Liver (tissue), 8 donors: ENCODE measurements at regions not wholly inside any gene's neighbourhood (a gene's known extent, or its start where the extent isn't known, plus 50 kb on each side); places are given as distances from the start of the nearest gene placed in this dataset.

ENCODE experiments used
- DNase-seq: peaks from one replicate; pipeline ENCODE4 v3.0.0-alpha.2; 2017; ENCODE audit warnings: low spot score
- H3K27ac ChIP-seq, 2 donors: one replicate each; pipeline ENCODE4 v1.7.0; 2013; ENCODE audit warnings: inconsistent platforms in 2 of 2, low read length in 2 of 2, control low read depth in 1 of 2, low read depth in 1 of 2, mild to moderate bottlenecking in 1 of 2
- H3K27me3 ChIP-seq, 4 donors: one replicate each; pipeline versions ENCODE4 v1.6.1 to v1.7.0; 2013; ENCODE audit warnings: low read length in 3 of 4, inconsistent platforms in 1 of 4, mild to moderate bottlenecking in 1 of 4, moderate library complexity in 1 of 4; ENCODE audit not compliant: control insufficient read depth in 4 of 4, insufficient read depth in 4 of 4
- H3K36me3 ChIP-seq, 4 donors: one replicate each; pipeline versions ENCODE4 v1.6.1 to v1.7.0; 2013; ENCODE audit warnings: low read length in 3 of 4, mild to moderate bottlenecking in 3 of 4, low read depth in 1 of 4, moderate library complexity in 1 of 4; ENCODE audit not compliant: control insufficient read depth in 4 of 4, insufficient read depth in 3 of 4
- H3K4me1 ChIP-seq, 4 donors: one replicate each; pipeline versions ENCODE4 v1.6.1 to v1.7.0; 2013; ENCODE audit warnings: low read length in 3 of 4, mild to moderate bottlenecking in 3 of 4, moderate library complexity in 1 of 4; ENCODE audit not compliant: control insufficient read depth in 4 of 4, insufficient read depth in 4 of 4
- H3K4me3 ChIP-seq, 3 donors: one replicate each; pipeline versions ENCODE4 v1.6.1 to v1.7.0; 2013; ENCODE audit warnings: low read length in 3 of 3, control low read depth in 1 of 3, low read depth in 1 of 3, mild to moderate bottlenecking in 1 of 3
- H3K9ac ChIP-seq, 2 donors: one replicate each; pipeline ENCODE4 v1.7.0; 2013; ENCODE audit warnings: low read length in 2 of 2, mild to moderate bottlenecking in 2 of 2, moderate library complexity in 2 of 2, control low read depth in 1 of 2, low read depth in 1 of 2
- H3K9me3 ChIP-seq, 4 donors: one replicate each; pipeline versions ENCODE4 v1.6.1 to v1.7.0; 2013; ENCODE audit warnings: low read length in 3 of 4; ENCODE audit not compliant: control insufficient read depth in 4 of 4
- EGR1 ChIP-seq, 2 donors: IDR thresholded peaks; 2 replicates each; pipeline ENCODE4 v1.6.1; 2016 to 2018; ENCODE audit warnings: antibody characterized with exemption in 2 of 2, low read depth in 2 of 2
- FOXA1 ChIP-seq: IDR thresholded peaks from 2 replicates; pipeline ENCODE4 v1.6.1; 2016; ENCODE audit warnings: antibody characterized with exemption
- FOXA2 ChIP-seq: IDR thresholded peaks from 2 replicates; pipeline ENCODE4 v1.6.1; 2016; ENCODE audit warnings: antibody characterized with exemption
- GABPA ChIP-seq, 2 donors: IDR thresholded peaks in 1 of 2; conservative IDR thresholded peaks in 1 of 2; 2 replicates each; pipeline ENCODE4 v1.6.1; 2016; ENCODE audit warnings: antibody characterized with exemption in 2 of 2, mild to moderate bottlenecking in 1 of 2, moderate library complexity in 1 of 2
- HNF4A ChIP-seq, 2 donors: conservative IDR thresholded peaks; 2 replicates each; pipeline ENCODE4 v1.6.1; 2016; ENCODE audit warnings: antibody characterized with exemption in 2 of 2, mild to moderate bottlenecking in 2 of 2
- HNF4G ChIP-seq: IDR thresholded peaks from 2 replicates; pipeline ENCODE4 v1.6.1; 2016; ENCODE audit warnings: antibody characterized with exemption
- NR2F2 ChIP-seq: IDR thresholded peaks from 2 replicates; pipeline ENCODE4 v1.6.1; 2016; ENCODE audit warnings: antibody characterized with exemption
- RAD21 ChIP-seq, 2 donors: IDR thresholded peaks; 2 replicates each; pipeline ENCODE4 v1.6.1; 2016; ENCODE audit warnings: antibody characterized with exemption in 2 of 2, mild to moderate bottlenecking in 2 of 2
- REST ChIP-seq: IDR thresholded peaks from 2 replicates; pipeline ENCODE4 v1.6.1; 2016; ENCODE audit warnings: antibody characterized with exemption, mild to moderate bottlenecking
- RXRA ChIP-seq, 2 donors: IDR thresholded peaks; 2 replicates each; pipeline ENCODE4 v1.6.1; 2017 to 2018; ENCODE audit warnings: antibody characterized with exemption in 2 of 2, mild to moderate bottlenecking in 1 of 2
- SP1 ChIP-seq: IDR thresholded peaks from 2 replicates; pipeline ENCODE4 v1.6.1; 2018; ENCODE audit warnings: antibody characterized with exemption, mild to moderate bottlenecking
- YY1 ChIP-seq: IDR thresholded peaks from 2 replicates; pipeline ENCODE4 v1.6.1; 2016; ENCODE audit warnings: antibody characterized with exemption, mild to moderate bottlenecking
- WGBS: extraction: QIAGEN DNeasy Blood & Tissue Kit; methylation state at CpG from one replicate; pipeline ENCODE4 v1.1.7; 2013; 5-methylcytosine and 5-hydroxymethylcytosine counted together
- TF ChIP-seq, protein P1 (sequence below): IDR thresholded peaks from 2 replicates; pipeline ENCODE4 v1.6.1; 2016; ENCODE audit warnings: antibody characterized with exemption
- TF ChIP-seq, protein P2 (sequence below): IDR thresholded peaks from 2 replicates; pipeline ENCODE4 v1.6.1; 2016; ENCODE audit warnings: antibody characterized with exemption
- TF ChIP-seq, protein P3 (sequence below): fragments of 150-350 bp; IDR thresholded peaks from 2 replicates; pipeline ENCODE4 v1.5.1; 2017; ENCODE audit warnings: improper control_type of control experiment, low read depth, low read length; ENCODE audit not compliant: missing input control
- donor health status: healthy.
- donor health status: healthy.
- donor health status: healthy.
- donor health status: healthy.
- donor health status: healthy.

- TF ChIP-seq REST: peak; percentile 84
Measured at GRCh38 chr18:22541232-22541631, 123.5 kb upstream of the CTAGE1 start (continued).

DNA sequence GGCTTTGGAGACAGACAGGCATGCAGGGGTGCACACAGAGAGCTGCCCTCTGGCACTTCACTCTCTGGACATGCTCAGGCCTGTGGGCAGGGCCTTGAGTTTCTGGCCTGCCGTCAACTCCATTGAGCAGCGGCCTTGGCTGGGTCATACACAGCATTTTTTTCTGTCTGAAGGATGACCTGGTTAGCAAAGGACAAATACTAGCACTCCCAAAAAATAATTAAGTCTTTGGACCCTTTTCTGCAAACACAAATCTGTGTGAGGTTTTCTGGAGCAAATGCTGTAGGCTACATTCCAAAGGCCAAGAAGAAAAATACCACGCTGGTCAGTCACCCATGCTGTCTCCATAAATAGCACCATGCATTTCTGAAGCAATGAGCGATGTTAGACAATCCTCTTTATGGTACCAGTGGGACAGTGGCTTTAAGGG, 124.7 kb upstream of the CTAGE1 start:
- no peak for DNase-seq
- peaks cover 0 to 8% (median 3%) of the 10 kb centered on the region in 4 donors for H3K4me1 ChIP-seq
- TF ChIP-seq HNF4A (conservative IDR thresholded peaks at IDR 0.05) (peak; percentile 63 to 74), YY1 (peak; percentile 81), FOXA1 (no peak), RXRA (IDR thresholded peaks at IDR 0.05) (peak; percentile 85 to 87), EGR1 (IDR thresholded peaks at IDR 0.05; ENCODE audit: low read depth in 2 of 2) (no peak), NR2F2 (peak; percentile 86), HNF4G (peak; percentile 34), RAD21 (IDR thresholded peaks at IDR 0.05) (peak; percentile 53 to 59)
- TF ChIP-seq, protein P1, sequence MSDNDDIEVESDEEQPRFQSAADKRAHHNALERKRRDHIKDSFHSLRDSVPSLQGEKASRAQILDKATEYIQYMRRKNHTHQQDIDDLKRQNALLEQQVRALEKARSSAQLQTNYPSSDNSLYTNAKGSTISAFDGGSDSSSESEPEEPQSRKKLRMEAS: peak; percentile 51
- 42% methylated on average over 4 of the region's 4 CpGs for WGBS
- H3K27me3 ChIP-seq: no peaks in the 10 kb centered on the region
- H3K27ac ChIP-seq: peak overlapping the region in 1 of 2 donors; percentile 48
- H3K9me3 ChIP-seq: no peaks in the 10 kb centered on the region
- no peak overlapping the region for H3K4me3 ChIP-seq
- H3K36me3 ChIP-seq: no peaks in the 10 kb centered on the region
- no peak overlapping the region for H3K9ac ChIP-seq

GRCh38 chr18:22543769-22544168, 126.1 kb upstream of the CTAGE1 start:
- Histone ChIP-seq H3K27me3 (no peaks in the 10 kb centered on the region), H3K4me3 (no peak overlapping the region), H3K36me3 (no peaks in the 10 kb centered on the region), H3K4me1 (peaks cover 0 to 8% (median 3%) of the 10 kb centered on the region in 4 donors), H3K9me3 (no peaks in the 10 kb centered on the region), H3K27ac (peak overlapping the region in 1 of 2 donors; percentile 38), H3K9ac (no peak overlapping the region)
- no peak for DNase-seq
- 82% methylated on average over 4 of the region's 4 CpGs for WGBS
- TF ChIP-seq FOXA1: no peak
- no peak for TF ChIP-seq RXRA (IDR thresholded peaks at IDR 0.05)
- TF ChIP-seq, protein P2, sequence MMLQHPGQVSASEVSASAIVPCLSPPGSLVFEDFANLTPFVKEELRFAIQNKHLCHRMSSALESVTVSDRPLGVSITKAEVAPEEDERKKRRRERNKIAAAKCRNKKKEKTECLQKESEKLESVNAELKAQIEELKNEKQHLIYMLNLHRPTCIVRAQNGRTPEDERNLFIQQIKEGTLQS: no peak
- TF ChIP-seq, protein P3, sequence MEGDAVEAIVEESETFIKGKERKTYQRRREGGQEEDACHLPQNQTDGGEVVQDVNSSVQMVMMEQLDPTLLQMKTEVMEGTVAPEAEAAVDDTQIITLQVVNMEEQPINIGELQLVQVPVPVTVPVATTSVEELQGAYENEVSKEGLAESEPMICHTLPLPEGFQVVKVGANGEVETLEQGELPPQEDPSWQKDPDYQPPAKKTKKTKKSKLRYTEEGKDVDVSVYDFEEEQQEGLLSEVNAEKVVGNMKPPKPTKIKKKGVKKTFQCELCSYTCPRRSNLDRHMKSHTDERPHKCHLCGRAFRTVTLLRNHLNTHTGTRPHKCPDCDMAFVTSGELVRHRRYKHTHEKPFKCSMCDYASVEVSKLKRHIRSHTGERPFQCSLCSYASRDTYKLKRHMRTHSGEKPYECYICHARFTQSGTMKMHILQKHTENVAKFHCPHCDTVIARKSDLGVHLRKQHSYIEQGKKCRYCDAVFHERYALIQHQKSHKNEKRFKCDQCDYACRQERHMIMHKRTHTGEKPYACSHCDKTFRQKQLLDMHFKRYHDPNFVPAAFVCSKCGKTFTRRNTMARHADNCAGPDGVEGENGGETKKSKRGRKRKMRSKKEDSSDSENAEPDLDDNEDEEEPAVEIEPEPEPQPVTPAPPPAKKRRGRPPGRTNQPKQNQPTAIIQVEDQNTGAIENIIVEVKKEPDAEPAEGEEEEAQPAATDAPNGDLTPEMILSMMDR: no peak
- no peak for TF ChIP-seq SP1
- no peak for TF ChIP-seq FOXA2
- no peak for TF ChIP-seq GABPA (IDR thresholded peaks at IDR 0.05 in 1 of 2, conservative IDR thresholded peaks at IDR 0.05 in 1 of 2)
- TF ChIP-seq HNF4A (conservative IDR thresholded peaks at IDR 0.05): no peak
- TF ChIP-seq RAD21 (IDR thresholded peaks at IDR 0.05): no peak
- TF ChIP-seq, protein P1: no peak
- TF ChIP-seq HNF4G: no peak
